ENCODE measurements at regions not wholly inside any gene's neighbourhood (a gene's known extent, or its start where the extent isn't known, plus 50 kb on each side); places are given as distances from the start of the nearest gene placed in this dataset.

GRCh38 chr7:9600974-9601373, 1167.6 kb downstream of the NXPH1 start:
- TF ChIP-seq CTCF (IDR thresholded peaks at IDR 0.05 in 2 of 3, conservative IDR thresholded peaks at IDR 0.05 in 1 of 3; ENCODE audit: borderline replicate concordance in 1 of 3, insufficient read depth in 1 of 3, low read depth in 2 of 3, low read length in 2 of 3) (peak in 2 of 3 experiments; percentile 28 to 30; a peak in 1 of 6 replicates), YY1 (IDR thresholded peaks at IDR 0.05; ENCODE audit: extremely low read depth, insufficient replicate concordance, low read depth, low read length) (no peak), RAD21 (IDR thresholded peaks at IDR 0.05; ENCODE audit: low read depth) (no peak), EGR1 (IDR thresholded peaks at IDR 0.05; ENCODE audit: low read depth) (no peak)
